ENCODE measurements at regions not wholly inside any gene's neighbourhood (a gene's known extent, or its start where the extent isn't known, plus 50 kb on each side); places are given as distances from the start of the nearest gene placed in this dataset.

DNA sequence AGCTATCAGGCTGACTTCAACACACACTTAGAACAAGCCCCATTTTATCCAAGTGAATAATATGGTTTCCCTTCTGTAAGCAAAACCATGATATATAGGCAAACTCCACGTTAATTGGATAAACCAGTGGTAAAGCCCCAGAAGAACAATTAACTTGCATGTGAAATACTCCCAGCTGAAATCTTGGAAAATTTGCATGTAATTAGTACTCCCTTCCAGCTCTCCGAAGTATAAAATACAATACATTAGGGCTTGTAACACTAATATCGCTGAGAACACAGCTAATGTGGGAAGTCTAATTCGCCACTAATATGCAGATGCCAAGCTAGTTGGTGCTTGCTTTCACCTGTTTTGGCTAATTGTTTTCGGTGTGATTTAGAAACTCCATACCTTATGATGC, 859.0 kb upstream of the AUTS2 start:
- Histone ChIP-seq H3K27me3 (no peaks in the 10 kb centered on the region), H3K9me3 (no peaks in the 10 kb centered on the region), H3K4me3 (no peak overlapping the region), H3K27ac (no peak overlapping the region), H3K36me3 (no peaks in the 10 kb centered on the region), H3K4me1 (no peaks in the 10 kb centered on the region)
- TF ChIP-seq POLR2A (IDR thresholded peaks at IDR 0.05), result no peak
- no peak for TF ChIP-seq EP300 (IDR thresholded peaks at IDR 0.05)
- TF ChIP-seq CTCF (IDR thresholded peaks at IDR 0.05), result no peak
- TF ChIP-seq POLR2AphosphoS5 (IDR thresholded peaks at IDR 0.05), result no peak
- WGBS, result 61% methylated on average over 5 of the region's 5 CpGs
- no peak for DNase-seq (ENCODE audit: low spot score in 2 of 2)

DNA sequence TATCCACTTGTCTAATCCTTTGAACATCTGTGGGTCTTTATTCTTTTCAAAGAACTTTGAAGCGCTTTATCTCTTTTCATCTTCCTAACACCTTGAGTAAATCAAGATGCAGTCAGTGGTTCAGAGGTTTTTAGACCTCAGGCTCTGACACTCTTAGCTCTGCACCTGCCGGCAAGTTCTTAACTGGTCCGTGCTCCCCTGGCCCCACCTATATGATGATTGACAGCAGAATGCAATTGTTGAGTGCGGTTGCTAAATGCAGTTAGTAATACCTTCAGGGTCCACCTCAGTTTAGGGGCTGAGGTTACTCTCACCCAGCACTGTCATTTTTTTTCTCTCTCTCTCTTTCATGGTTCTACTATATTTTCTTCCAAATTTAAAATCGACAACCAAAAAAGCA, 854.2 kb upstream of the AUTS2 start:
- DNase-seq (ENCODE audit: low spot score in 2 of 2), result no peak
- no peaks in the 10 kb centered on the region for H3K27me3 ChIP-seq
- WGBS, result 55% methylated on average over 5 of the region's 5 CpGs
- H3K27ac ChIP-seq, result no peak overlapping the region
- H3K4me1 ChIP-seq, result no peaks in the 10 kb centered on the region
- no peaks in the 10 kb centered on the region for H3K9me3 ChIP-seq
- TF ChIP-seq EP300 (IDR thresholded peaks at IDR 0.05) (no peak), CTCF (IDR thresholded peaks at IDR 0.05) (no peak), POLR2AphosphoS5 (IDR thresholded peaks at IDR 0.05) (no peak), POLR2A (IDR thresholded peaks at IDR 0.05) (no peak)
- H3K4me3 ChIP-seq, result no peak overlapping the region
- no peaks in the 10 kb centered on the region for H3K36me3 ChIP-seq

DNA sequence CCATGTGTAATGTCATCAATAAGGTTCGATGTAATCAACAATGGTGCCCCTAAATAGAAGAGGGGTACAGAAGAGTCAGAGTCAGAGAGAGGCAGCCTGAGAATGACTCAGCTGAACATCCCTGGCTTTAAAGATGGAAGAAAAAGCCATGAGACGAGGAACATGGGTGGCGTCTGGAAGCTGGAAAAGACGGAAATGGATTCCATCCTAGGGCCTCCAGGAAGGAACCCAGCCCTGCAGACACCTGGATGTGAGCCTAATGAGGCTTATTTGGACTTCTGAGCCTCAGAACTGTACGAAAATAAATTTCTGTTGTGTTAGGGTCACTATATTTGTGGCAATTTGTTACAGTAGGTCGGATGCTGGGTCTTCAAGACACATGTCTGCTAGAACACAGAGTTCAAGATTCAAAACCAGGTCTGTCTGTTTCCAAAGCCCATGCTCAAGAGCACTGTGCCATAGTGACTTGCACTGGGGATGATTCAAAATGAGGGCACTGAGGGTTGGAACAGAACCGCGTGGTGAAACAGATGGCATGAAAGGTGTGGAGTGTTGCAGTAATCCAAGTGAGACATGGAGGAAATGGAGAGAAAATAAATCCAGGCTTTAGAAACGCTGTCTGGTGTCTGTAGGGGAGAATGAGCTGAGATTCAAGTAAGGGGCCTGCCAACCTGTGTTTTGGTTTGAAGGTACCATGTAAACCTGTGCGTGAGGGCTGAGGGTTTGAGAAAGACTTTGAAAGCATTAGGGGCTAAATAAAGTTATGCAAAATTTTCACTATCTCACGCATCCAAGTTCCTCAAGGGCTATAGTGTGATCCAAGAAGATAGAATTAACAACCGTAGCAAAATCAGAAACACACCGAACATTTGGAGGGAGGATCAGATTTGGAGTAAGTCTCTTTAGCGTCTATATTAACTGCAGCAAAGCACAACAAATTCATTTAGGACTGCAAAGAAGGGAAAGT, 849.1 kb upstream of the AUTS2 start:
- WGBS, result 76% methylated on average over 14 of the region's 14 CpGs

DNA sequence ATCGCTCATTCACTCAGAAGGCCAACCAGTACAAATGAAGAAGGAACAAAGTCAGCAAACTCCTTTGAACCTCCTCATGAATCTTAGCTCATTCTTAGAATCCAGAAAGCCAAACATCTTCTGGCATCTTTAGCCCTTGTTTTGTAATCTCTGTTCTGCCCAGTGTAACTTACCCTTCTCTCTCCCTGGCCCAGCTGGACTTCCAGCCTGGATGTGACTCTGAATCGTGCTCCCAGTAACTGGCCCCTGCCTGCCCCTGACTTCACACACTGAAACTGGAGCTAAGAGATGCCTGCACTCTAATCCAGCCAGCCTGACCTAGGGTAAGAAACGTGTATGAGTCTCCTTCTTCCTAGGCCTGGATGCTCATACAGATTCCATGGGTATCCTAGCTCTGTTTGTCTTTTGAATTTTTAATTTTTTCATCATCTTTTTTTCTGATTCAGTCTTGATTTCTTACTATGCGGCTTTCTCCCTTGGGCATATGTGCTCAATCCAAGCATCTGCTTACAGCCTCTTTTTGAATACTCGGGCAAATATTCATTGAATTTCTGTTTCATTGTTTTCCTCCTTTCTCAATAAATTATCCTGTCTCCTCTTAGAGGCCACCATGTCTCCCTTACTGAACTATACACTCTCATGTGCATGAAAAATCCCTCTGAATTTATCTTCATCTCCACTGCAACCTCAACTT, 845.6 kb upstream of the AUTS2 start:
- H3K4me1 ChIP-seq, result no peaks in the 10 kb centered on the region
- no peaks in the 10 kb centered on the region for H3K36me3 ChIP-seq
- no peak overlapping the region for H3K4me3 ChIP-seq
- 69% methylated on average over 5 of the region's 5 CpGs for WGBS
- no peaks in the 10 kb centered on the region for H3K9me3 ChIP-seq
- H3K27ac ChIP-seq, result no peak overlapping the region
- TF ChIP-seq POLR2A (IDR thresholded peaks at IDR 0.05), result no peak
- no peak for DNase-seq (ENCODE audit: low spot score in 2 of 2)
- no peaks in the 10 kb centered on the region for H3K27me3 ChIP-seq

More for the DNA sequence above, 849.1 kb upstream of the AUTS2 start:
- H3K36me3 ChIP-seq, result no peaks in the 10 kb centered on the region
- no peak for TF ChIP-seq CTCF (IDR thresholded peaks at IDR 0.05)
- no peaks in the 10 kb centered on the region for H3K9me3 ChIP-seq
- no peak for DNase-seq (ENCODE audit: low spot score in 2 of 2)
- no peak overlapping the region for H3K4me3 ChIP-seq
- H3K27ac ChIP-seq, result no peak overlapping the region
- H3K27me3 ChIP-seq, result no peaks in the 10 kb centered on the region
- no peaks in the 10 kb centered on the region for H3K4me1 ChIP-seq

- TF ChIP-seq CTCF (IDR thresholded peaks at IDR 0.05), result no peak
- no peak for TF ChIP-seq POLR2AphosphoS5 (IDR thresholded peaks at IDR 0.05)
- TF ChIP-seq EP300 (IDR thresholded peaks at IDR 0.05), result no peak
- TF ChIP-seq POLR2A (IDR thresholded peaks at IDR 0.05), result no peak
- H3K36me3 ChIP-seq, result no peaks in the 10 kb centered on the region
Observed at GRCh38 chr7:68754414-68754813, 843.9 kb upstream of the AUTS2 start.

More at GRCh38 chr7:68754414-68754813, 843.9 kb upstream of the AUTS2 start:
- Histone ChIP-seq H3K4me1 (no peaks in the 10 kb centered on the region), H3K27me3 (no peaks in the 10 kb centered on the region), H3K27ac (no peak overlapping the region), H3K9me3 (no peaks in the 10 kb centered on the region), H3K4me3 (no peak overlapping the region)
- DNase-seq (ENCODE audit: low spot score in 2 of 2), result no peak
- 96% methylated on average over 2 of the region's 2 CpGs for WGBS
